NT2/D1 (cell line): ENCODE measurements at regions not wholly inside any gene's neighbourhood (a gene's known extent, or its start where the extent isn't known, plus 50 kb on each side); places are given as distances from the start of the nearest gene placed in this dataset.

Experiments
- SUZ12 ChIP-seq: IDR thresholded peaks from 2 replicates; pipeline ENCODE4 v1.6.1; 2011; ENCODE audit not compliant: insufficient read length, insufficient read depth; ENCODE audit errors: extremely low read depth
- YY1 ChIP-seq: IDR thresholded peaks from 2 replicates; pipeline ENCODE4 v1.6.1; 2011; ENCODE audit not compliant: insufficient read length, insufficient read depth
- ZNF274 ChIP-seq: IDR thresholded peaks from 2 replicates; pipeline ENCODE4 v1.6.1; 2011; ENCODE audit warnings: mild to moderate bottlenecking, low read depth, low read length

DNA sequence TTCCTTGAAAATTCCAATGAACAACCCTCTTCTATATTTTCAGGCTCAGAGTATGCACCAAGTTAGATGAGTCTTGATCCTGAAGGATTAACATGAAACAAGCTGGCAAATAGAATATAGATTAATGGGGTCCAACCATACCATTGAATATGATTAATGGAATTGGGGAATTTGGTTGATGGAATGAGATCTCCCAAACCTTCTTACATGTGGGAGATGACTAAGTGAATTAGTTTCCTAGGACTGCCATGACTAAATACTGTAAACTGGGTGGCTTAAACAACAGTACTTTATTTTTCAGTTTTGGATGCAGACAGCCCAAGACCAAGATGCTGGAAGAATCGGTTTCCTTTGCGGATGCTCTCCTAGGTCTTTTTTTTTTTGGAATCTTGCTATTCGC, 347.0 kb downstream of the QKI start:
- TF ChIP-seq ZNF274, result no peak
- TF ChIP-seq YY1, result no peak
- TF ChIP-seq SUZ12, result no peak
